PC-9 (cell line): ENCODE measurements at regions not wholly inside any gene's neighbourhood (a gene's known extent, or its start where the extent isn't known, plus 50 kb on each side); places are given as distances from the start of the nearest gene placed in this dataset.

Experiments used
- BruUV-seq: library from RNA; stranded (reverse); fragments of 400-500 nt; replicated peaks from 2 replicates; lab custom pipeline; 2021; lab: Mats Ljungman, UMichigan
- CTCF ChIA-PET: fragments of 300-600 bp; sonication (Branson Sonifier 250); formaldehyde crosslinking; loops from one replicate; lab custom pipeline; 2022; ENCODE audit warnings: antibody characterized with exemption; lab: Charles Lee
- POLR2A ChIA-PET: fragments of 300-600 bp; sonication (Branson Sonifier 250); formaldehyde crosslinking; loops from one replicate; lab custom pipeline; 2022; ENCODE audit warnings: antibody characterized with exemption; ENCODE audit not compliant: unreplicated experiment; lab: Charles Lee
- DNase-seq, 2 experiments: peaks; one replicate each; pipeline versions ENCODE4 v3.0.0 to v3.0.0-alpha.2; 2015 to 2022; ENCODE audit warnings: mixed read lengths in 1 of 2
- H2AFZ ChIP-seq: fragments of 200-600 bp; sonication (generic); 2 replicates; pipeline ENCODE4 v1.8.1; 2017; ENCODE audit warnings: antibody characterized with exemption
- H3F3A ChIP-seq: fragments of 200-600 bp; sonication (generic); 2 replicates; pipeline ENCODE4 v1.8.1; 2017; ENCODE audit warnings: antibody characterized with exemption, mild to moderate bottlenecking, low read depth; ENCODE audit not compliant: insufficient read depth
- H3K27ac ChIP-seq: fragments of 200-600 bp; sonication (generic); 2 replicates; pipeline ENCODE4 v1.6.1; 2016; ENCODE audit warnings: mixed run types
- H3K27me3 ChIP-seq: fragments of 200-600 bp; sonication (generic); 2 replicates; pipeline ENCODE4 v1.6.1; 2016; ENCODE audit warnings: low read depth, mixed run types; ENCODE audit not compliant: insufficient read depth
- H3K36me3 ChIP-seq: fragments of 200-600 bp; sonication (generic); 2 replicates; pipeline ENCODE4 v1.6.1; 2016; ENCODE audit warnings: low read depth, mixed run types
- H3K4me1 ChIP-seq: fragments of 200-600 bp; sonication (generic); replicated peaks from 2 replicates; pipeline ENCODE4 v1.6.1; 2016; ENCODE audit warnings: mixed run types; ENCODE audit not compliant: insufficient read depth
- H3K4me2 ChIP-seq: fragments of 200-600 bp; sonication (generic); 2 replicates; pipeline ENCODE4 v1.6.1; 2017; ENCODE audit warnings: mixed run types
- H3K4me3 ChIP-seq: fragments of 200-600 bp; sonication (generic); 2 replicates; pipeline ENCODE4 v1.6.1; 2016; ENCODE audit warnings: mixed run types
- H3K79me2 ChIP-seq: fragments of 200-600 bp; sonication (generic); 2 replicates; pipeline ENCODE4 v1.6.1; 2017; ENCODE audit warnings: low read depth, mixed run types
- H3K9me2 ChIP-seq: fragments of 200-600 bp; sonication (generic); 2 replicates; pipeline ENCODE4 v1.8.1; 2017; ENCODE audit warnings: mild to moderate bottlenecking; ENCODE audit not compliant: insufficient read depth
- H3K9me3 ChIP-seq: fragments of 200-600 bp; sonication (generic); 2 replicates; pipeline ENCODE4 v1.8.1; 2016; ENCODE audit warnings: low read depth; ENCODE audit not compliant: insufficient read depth
- H4K20me1 ChIP-seq: fragments of 200-600 bp; sonication (generic); 2 replicates; pipeline ENCODE4 v1.8.1; 2017; ENCODE audit not compliant: insufficient read depth
- CTCF ChIP-seq: fragments of 200-600 bp; sonication (generic); conservative IDR thresholded peaks from 2 replicates; pipeline ENCODE4 v1.6.1; 2017; ENCODE audit warnings: mixed run types, antibody characterized with exemption, mild to moderate bottlenecking, moderate library complexity
- EZH2 ChIP-seq: fragments of 200-600 bp; sonication (generic); IDR thresholded peaks from 2 replicates; pipeline ENCODE4 v1.8.0; 2017; ENCODE audit warnings: antibody characterized with exemption, low read depth
- intact Hi-C: fragments of 100-400 bp; cut with micrococcal nuclease; formaldehyde crosslinking; loops from one replicate; pipeline ENCODE4 v1.10.0; 2022; ENCODE audit not compliant: unreplicated experiment

GRCh38 chr13:87287721-87288120 is 383.4 kb upstream of the SLITRK5 start:
- ChIA-PET CTCF (no interaction called here), POLR2A (no interaction called here)
- H3K9me3 ChIP-seq: no peaks in the 10 kb centered on the region
- H3K79me2 ChIP-seq: no peaks in the 10 kb centered on the region
- no TSS peak for BruUV-seq
- no peak for DNase-seq
- H3K36me3 ChIP-seq: no peaks in the 10 kb centered on the region
- H3K4me1 ChIP-seq: no peaks in the 10 kb centered on the region
- H3K27me3 ChIP-seq: no peaks in the 10 kb centered on the region
- no peaks in the 10 kb centered on the region for H4K20me1 ChIP-seq
- no peaks in the 10 kb centered on the region for H3F3A ChIP-seq
- no peak for TF ChIP-seq CTCF
- TF ChIP-seq EZH2: no peak
- no peak overlapping the region for H3K4me2 ChIP-seq
- no peak overlapping the region for H3K27ac ChIP-seq
- H3K9me2 ChIP-seq: no peaks in the 10 kb centered on the region
- H3K4me3 ChIP-seq: no peak overlapping the region
- no peak overlapping the region for H2AFZ ChIP-seq
- intact Hi-C loops: no loop called here

DNA sequence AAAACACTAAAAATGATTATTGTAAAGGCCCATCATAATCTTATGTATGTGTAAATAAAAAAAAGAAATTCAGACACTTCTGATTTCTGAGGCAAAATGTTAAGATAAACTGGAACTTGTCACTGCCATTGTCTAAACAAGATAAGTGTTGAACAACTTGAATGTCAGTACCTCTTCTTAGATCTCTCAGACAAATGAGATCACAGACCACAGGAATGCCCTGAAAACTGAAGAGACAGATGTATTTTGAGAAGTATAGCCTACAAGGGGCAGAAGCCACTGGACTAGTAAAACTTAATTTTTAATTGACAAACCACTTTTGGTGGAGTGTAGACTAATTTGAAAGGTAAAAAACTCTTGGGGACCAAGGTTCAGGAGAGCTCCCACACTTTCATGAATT is 375.5 kb upstream of the SLITRK5 start:
- H3K27me3 ChIP-seq: no peaks in the 10 kb centered on the region
- H3K9me3 ChIP-seq: no peaks in the 10 kb centered on the region
- ChIA-PET CTCF (no interaction called here), POLR2A (no interaction called here)
- intact Hi-C loops: no loop called here
- no peak overlapping the region for H2AFZ ChIP-seq
- H3F3A ChIP-seq: no peaks in the 10 kb centered on the region
- no peaks in the 10 kb centered on the region for H3K79me2 ChIP-seq
- no peak for TF ChIP-seq EZH2
- no peak for TF ChIP-seq CTCF
- H3K4me2 ChIP-seq: no peak overlapping the region
- no peaks in the 10 kb centered on the region for H3K4me1 ChIP-seq
- no peak overlapping the region for H3K4me3 ChIP-seq
- H3K9me2 ChIP-seq: no peaks in the 10 kb centered on the region
- H3K36me3 ChIP-seq: no peaks in the 10 kb centered on the region
- no peak overlapping the region for H3K27ac ChIP-seq
- BruUV-seq: no TSS peak
- H4K20me1 ChIP-seq: no peaks in the 10 kb centered on the region
- DNase-seq: no peak

DNA sequence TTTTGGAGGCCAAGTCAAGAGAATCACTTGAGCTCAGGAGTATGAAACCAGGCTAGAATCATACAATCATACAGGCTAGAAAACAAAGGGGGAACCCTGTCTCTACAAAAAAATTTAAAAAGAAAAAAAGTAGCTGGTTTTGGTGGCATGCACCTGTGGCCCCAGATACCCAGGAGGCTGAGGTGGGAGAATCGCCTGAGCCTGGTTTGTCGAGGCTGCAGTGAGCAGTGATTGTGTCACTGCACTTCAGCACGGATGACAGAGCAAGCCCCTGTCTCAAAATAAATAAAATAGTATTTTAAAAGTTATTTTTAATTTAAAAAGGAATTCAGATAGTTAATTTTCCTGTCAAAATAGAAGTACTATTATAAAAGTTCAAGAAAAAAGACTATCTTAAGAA is 369.1 kb upstream of the SLITRK5 start:
- DNase-seq: no peak
- Histone ChIP-seq H4K20me1 (no peaks in the 10 kb centered on the region), H3F3A (no peaks in the 10 kb centered on the region), H3K4me2 (no peak overlapping the region), H3K9me3 (no peaks in the 10 kb centered on the region; the same call in 1 of the 2 replicates), H3K27me3 (no peaks in the 10 kb centered on the region), H3K36me3 (no peaks in the 10 kb centered on the region), H3K27ac (no peak overlapping the region), H3K4me3 (no peak overlapping the region), H3K9me2 (no peaks in the 10 kb centered on the region), H3K79me2 (no peaks in the 10 kb centered on the region), H2AFZ (no peak overlapping the region), H3K4me1 (no peaks in the 10 kb centered on the region)
- no TSS peak for BruUV-seq
- TF ChIP-seq EZH2 (no peak), CTCF (no peak)
- ChIA-PET POLR2A (no interaction called here), CTCF (no interaction called here)
- intact Hi-C loops: no loop called here
